NT2/D1 (cell line): ENCODE measurements at regions not wholly inside any gene's neighbourhood (a gene's known extent, or its start where the extent isn't known, plus 50 kb on each side); places are given as distances from the start of the nearest gene placed in this dataset.

Experiments used
- YY1 ChIP-seq: IDR thresholded peaks from 2 replicates; pipeline ENCODE4 v1.6.1; 2011; ENCODE audit not compliant: insufficient read length, insufficient read depth
- ZNF274 ChIP-seq: IDR thresholded peaks from 2 replicates; pipeline ENCODE4 v1.6.1; 2011; ENCODE audit warnings: mild to moderate bottlenecking, low read depth, low read length

DNA sequence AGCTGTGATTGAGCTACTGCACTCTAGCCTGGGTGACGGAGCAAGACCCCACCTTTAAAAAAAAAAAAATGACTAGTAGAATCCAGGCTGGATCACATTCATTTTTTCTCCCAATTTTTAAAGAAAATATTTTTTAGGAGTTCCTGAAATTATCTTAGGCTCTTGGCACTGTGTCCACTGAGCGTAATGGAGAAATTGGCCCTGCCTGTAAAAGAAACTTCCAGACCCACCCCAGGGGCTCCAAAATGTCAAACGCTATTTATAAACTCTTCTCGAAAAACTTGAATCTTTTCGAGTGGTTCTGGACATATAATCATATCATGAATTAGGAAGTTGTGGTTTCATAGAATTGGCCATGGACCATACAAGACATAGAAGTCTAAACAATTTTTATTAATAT is 300.2 kb upstream of the RGMA start:
- no peak for TF ChIP-seq ZNF274
- no peak for TF ChIP-seq YY1
